HL-60 (cell line): ENCODE measurements at regions not wholly inside any gene's neighbourhood (a gene's known extent, or its start where the extent isn't known, plus 50 kb on each side); places are given as distances from the start of the nearest gene placed in this dataset.

Experiments used
- DNase-seq, 2 experiments: peaks; one replicate each; pipeline ENCODE4 v3.0.0-alpha.2; 2010 to 2020; ENCODE audit warnings: low read depth in 1 of 2, low spot score in 1 of 2
- H3K27ac ChIP-seq: fragments of 250-450 bp; sonication (Bioruptor Pico); replicated peaks from 2 replicates; pipeline ENCODE4 v1.5.1; 2020; ENCODE audit warnings: mild to moderate bottlenecking, moderate library complexity
- H3K27me3 ChIP-seq: fragments of 250-450 bp; sonication (Bioruptor Pico); 2 replicates; pipeline ENCODE4 v1.5.1; 2021; ENCODE audit warnings: mild to moderate bottlenecking, moderate library complexity; ENCODE audit not compliant: insufficient read depth, poor library complexity, severe bottlenecking
- H3K4me3 ChIP-seq: replicated peaks from 2 replicates; pipeline ENCODE4 v1.5.1; 2011; ENCODE audit warnings: mild to moderate bottlenecking, control low read depth, low read length; ENCODE audit not compliant: insufficient read depth
- GABPA ChIP-seq: IDR thresholded peaks from 2 replicates; pipeline ENCODE4 v1.6.1; 2012; ENCODE audit warnings: low read depth
- POLR2AphosphoS5 ChIP-seq: IDR thresholded peaks from 2 replicates; pipeline ENCODE4 v1.6.1; 2012; ENCODE audit warnings: low read depth
- REST ChIP-seq: IDR thresholded peaks from 2 replicates; pipeline ENCODE4 v1.6.1; 2012; ENCODE audit warnings: low read depth; ENCODE audit not compliant: insufficient replicate concordance
- SPI1 ChIP-seq: IDR thresholded peaks from 2 replicates; pipeline ENCODE4 v1.6.1; 2012; ENCODE audit warnings: low read depth, mild to moderate bottlenecking, borderline replicate concordance
- TF ChIP-seq, protein P1 (sequence below): IDR thresholded peaks from one replicate; pipeline ENCODE4 v1.5.1; 2011; ENCODE audit warnings: low read length, control low read depth, inconsistent platforms; ENCODE audit not compliant: insufficient read depth

DNA sequence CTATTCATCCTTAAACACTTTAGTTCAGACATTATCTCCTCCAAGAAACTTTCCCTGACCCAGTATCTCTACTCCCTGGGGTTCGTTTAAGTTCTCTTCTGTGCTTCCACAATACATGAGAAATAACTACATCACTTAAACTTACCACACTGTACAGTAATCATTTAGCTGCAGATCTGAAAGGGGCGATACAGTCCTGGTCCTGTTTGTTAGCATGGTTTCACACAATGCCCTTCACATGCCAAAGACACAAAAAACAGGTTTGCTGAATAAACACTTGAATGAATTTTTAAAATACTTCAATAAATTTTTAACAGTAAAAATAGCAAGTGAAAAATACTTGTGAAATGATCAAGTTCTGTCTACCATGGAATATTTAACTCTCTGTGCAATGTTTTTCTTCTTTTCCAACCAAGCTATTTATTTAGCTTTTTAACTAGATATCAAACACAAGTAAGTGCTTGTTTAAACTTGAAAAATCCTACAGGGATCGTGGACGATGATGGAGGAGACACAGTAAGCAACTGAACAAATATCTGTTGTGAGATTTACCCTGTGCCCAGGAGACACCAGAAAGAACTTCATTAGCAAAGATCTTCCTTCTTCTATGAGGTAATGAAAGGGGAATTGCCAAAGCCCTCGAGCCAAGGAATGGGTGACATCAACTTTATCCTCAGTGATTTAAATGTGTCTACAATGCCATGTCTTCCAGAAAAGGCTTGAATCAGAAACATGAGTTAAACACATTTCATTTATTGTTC lies 255.6 kb upstream of the GRIP1 start:
- no peak for DNase-seq
- TF ChIP-seq POLR2AphosphoS5 (no peak), REST (no peak), SPI1 (no peak), GABPA (no peak)
- TF ChIP-seq, protein P1, sequence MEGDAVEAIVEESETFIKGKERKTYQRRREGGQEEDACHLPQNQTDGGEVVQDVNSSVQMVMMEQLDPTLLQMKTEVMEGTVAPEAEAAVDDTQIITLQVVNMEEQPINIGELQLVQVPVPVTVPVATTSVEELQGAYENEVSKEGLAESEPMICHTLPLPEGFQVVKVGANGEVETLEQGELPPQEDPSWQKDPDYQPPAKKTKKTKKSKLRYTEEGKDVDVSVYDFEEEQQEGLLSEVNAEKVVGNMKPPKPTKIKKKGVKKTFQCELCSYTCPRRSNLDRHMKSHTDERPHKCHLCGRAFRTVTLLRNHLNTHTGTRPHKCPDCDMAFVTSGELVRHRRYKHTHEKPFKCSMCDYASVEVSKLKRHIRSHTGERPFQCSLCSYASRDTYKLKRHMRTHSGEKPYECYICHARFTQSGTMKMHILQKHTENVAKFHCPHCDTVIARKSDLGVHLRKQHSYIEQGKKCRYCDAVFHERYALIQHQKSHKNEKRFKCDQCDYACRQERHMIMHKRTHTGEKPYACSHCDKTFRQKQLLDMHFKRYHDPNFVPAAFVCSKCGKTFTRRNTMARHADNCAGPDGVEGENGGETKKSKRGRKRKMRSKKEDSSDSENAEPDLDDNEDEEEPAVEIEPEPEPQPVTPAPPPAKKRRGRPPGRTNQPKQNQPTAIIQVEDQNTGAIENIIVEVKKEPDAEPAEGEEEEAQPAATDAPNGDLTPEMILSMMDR: no peak
- Histone ChIP-seq H3K27ac (no peak overlapping the region), H3K27me3 (peaks cover 4% of the 10 kb centered on the region), H3K4me3 (no peak overlapping the region)

DNA sequence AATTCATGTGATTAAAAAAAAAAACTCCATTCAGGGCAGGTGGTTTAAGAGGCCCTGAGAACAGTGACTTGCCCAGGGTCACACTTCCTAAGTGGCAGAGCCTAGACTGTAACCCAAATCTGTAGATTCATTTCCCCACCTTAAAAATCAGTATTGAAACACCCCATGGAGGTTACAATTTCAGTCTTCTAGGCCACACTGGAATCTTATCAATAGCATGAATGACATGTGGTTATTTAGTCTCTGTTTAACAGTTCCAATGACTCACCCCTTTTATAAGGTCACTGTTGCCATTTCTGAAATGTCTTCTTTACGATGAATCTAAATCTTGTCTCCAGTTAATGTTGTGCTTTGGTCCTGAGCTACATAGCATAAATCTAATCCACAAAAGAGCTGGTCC lies 262.3 kb upstream of the GRIP1 start:
- no peak for DNase-seq
- no peaks in the 10 kb centered on the region for H3K27me3 ChIP-seq
- TF ChIP-seq, protein P1: no peak
- TF ChIP-seq SPI1 (no peak), GABPA (no peak), REST (no peak), POLR2AphosphoS5 (no peak)

DNA sequence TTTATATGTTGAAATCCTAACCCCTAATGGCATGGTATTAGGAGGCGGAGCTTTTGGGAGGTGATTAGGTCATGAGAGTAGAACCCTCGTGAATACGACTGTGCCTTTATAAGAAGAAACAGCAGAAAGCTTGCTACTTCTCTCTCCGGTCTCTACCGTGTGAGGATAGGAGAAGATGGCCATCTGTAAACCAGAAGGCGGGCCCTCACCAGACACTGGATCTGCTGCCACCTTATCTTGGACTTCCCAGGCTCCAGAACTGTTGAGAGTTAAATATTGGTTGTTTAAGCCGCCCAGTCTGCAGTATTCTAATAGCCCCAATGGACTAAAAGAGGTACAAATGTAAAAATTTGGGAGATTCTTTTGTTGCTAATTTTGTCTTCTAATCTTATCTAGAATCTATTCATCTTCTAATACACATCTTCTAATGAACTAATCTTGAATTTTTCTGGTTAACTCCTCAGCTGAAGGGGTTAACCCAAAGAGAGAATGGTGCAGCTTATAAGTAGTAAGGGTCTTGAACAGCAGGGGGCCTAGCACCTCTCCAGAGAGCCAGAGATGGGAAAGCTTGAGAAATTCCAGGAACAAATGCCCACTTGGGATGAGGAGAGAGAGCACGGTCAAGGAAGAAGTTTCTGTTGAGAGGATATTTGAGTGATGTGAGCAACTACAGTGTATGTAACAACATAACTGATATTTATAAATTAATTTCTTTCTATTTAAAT lies 264.0 kb upstream of the GRIP1 start:
- no peak overlapping the region for H3K27ac ChIP-seq
- no peaks in the 10 kb centered on the region for H3K27me3 ChIP-seq
- DNase-seq: no peak
- H3K4me3 ChIP-seq: no peak overlapping the region
- TF ChIP-seq REST (no peak), POLR2AphosphoS5 (no peak), SPI1 (no peak), GABPA (no peak)
- TF ChIP-seq, protein P1: no peak

More for the DNA sequence above, 262.3 kb upstream of the GRIP1 start:
- Histone ChIP-seq H3K27ac (no peak overlapping the region), H3K4me3 (no peak overlapping the region)
